Central memory CD8-positive, alpha-beta T cell (primary cell): ENCODE measurements at regions not wholly inside any gene's neighbourhood (a gene's known extent, or its start where the extent isn't known, plus 50 kb on each side); places are given as distances from the start of the nearest gene placed in this dataset.

Source experiments
- ATAC-seq: fragments of 150-1000 bp; cut with Tn5 transposase; replicated peaks from 2 replicates; pipeline ENCODE4 v1.10.0; 2022; ENCODE audit warnings: mild to moderate bottlenecking, moderate FRiP score, moderate number of reproducible peaks; ENCODE audit not compliant: poor library complexity, severe bottlenecking; ENCODE audit errors: extremely low read depth
- DNase-seq, 2 donors: peaks; one replicate each; pipeline ENCODE4 v3.0.0; 2021; ENCODE audit warnings: low spot score in 2 of 2
- H3K27ac Mint-ChIP-seq: one replicate; pipeline ENCODE4 v1.8.0; 2022; ENCODE audit warnings: low read depth, mild to moderate bottlenecking, moderate library complexity, mixed read lengths
- H3K27me3 Mint-ChIP-seq: one replicate; pipeline ENCODE4 v1.8.0; 2022; ENCODE audit warnings: mixed read lengths
- H3K36me3 Mint-ChIP-seq: one replicate; pipeline ENCODE4 v1.8.0; 2022; ENCODE audit warnings: mild to moderate bottlenecking, moderate library complexity, mixed read lengths; ENCODE audit not compliant: insufficient read depth
- H3K4me1 Mint-ChIP-seq: one replicate; pipeline ENCODE4 v1.8.0; 2022; ENCODE audit warnings: mixed read lengths
- H3K4me3 Mint-ChIP-seq: one replicate; pipeline ENCODE4 v1.8.0; 2022; ENCODE audit warnings: mild to moderate bottlenecking, moderate library complexity, mixed read lengths
- H3K9me3 Mint-ChIP-seq: one replicate; pipeline ENCODE4 v1.8.0; 2022; ENCODE audit warnings: mixed read lengths

- H3K27ac Mint-ChIP-seq: no peak overlapping the region
- peaks cover 6% of the 10 kb centered on the region for H3K9me3 Mint-ChIP-seq
- H3K36me3 Mint-ChIP-seq: no peaks in the 10 kb centered on the region
- no peak for ATAC-seq
- no peaks in the 10 kb centered on the region for H3K4me1 Mint-ChIP-seq
- H3K27me3 Mint-ChIP-seq: no peaks in the 10 kb centered on the region
- DNase-seq: no peak
- no peak overlapping the region for H3K4me3 Mint-ChIP-seq
These were observed 547.2 kb downstream of the CSNK1G3 start for GRCh38 chr5:124059200-124059599.

DNA sequence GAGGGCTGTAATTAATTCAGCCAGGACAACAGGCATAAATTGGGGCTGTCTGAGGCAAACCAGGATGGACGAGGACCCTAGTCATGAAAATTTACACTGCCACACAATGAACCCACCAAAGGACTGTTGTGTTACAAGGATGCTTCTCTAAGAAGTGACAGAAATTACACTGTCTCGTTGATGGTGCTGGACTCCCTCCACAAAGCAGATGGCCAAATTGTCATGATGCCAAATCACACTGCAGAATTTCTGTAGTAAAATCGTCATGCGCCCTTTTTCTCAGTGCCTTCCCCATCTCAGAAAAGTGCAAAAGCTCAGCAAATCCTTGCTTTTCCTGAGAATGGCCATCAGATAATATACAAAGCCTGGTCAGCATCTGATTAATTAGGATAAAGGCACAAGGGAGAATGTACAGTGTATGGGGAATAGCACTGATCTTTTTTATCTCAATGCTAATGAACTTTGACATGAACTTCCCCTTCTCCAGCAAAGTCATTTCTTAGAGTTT, 545.8 kb downstream of the CSNK1G3 start:
- H3K4me3 Mint-ChIP-seq: no peak overlapping the region

GRCh38 chr5:124056991-124057723, 545.2 kb downstream of the CSNK1G3 start:
- Mint-ChIP-seq H3K4me1 (no peaks in the 10 kb centered on the region), H3K27me3 (no peaks in the 10 kb centered on the region), H3K36me3 (no peaks in the 10 kb centered on the region), H3K9me3 (peaks cover 6% of the 10 kb centered on the region), H3K4me3 (no peak overlapping the region), H3K27ac (no peak overlapping the region)
- no peak for DNase-seq
- no peak for ATAC-seq

More for the DNA sequence above, 545.8 kb downstream of the CSNK1G3 start:
- H3K36me3 Mint-ChIP-seq: no peaks in the 10 kb centered on the region
- no peak overlapping the region for H3K27ac Mint-ChIP-seq
- DNase-seq (no peak), ATAC-seq (no peak)
- H3K9me3 Mint-ChIP-seq: peaks cover 6% of the 10 kb centered on the region
- H3K27me3 Mint-ChIP-seq: no peaks in the 10 kb centered on the region
- H3K4me1 Mint-ChIP-seq: no peaks in the 10 kb centered on the region

GRCh38 chr5:124056326-124056990, 544.5 kb downstream of the CSNK1G3 start:
- ATAC-seq: no peak
- Mint-ChIP-seq H3K27me3 (no peaks in the 10 kb centered on the region), H3K9me3 (peaks cover 6% of the 10 kb centered on the region), H3K36me3 (no peaks in the 10 kb centered on the region), H3K4me1 (no peaks in the 10 kb centered on the region), H3K27ac (no peak overlapping the region), H3K4me3 (no peak overlapping the region)
- no peak for DNase-seq

GRCh38 chr5:124055751-124056150, 543.8 kb downstream of the CSNK1G3 start:
- no peak for ATAC-seq
- Mint-ChIP-seq H3K9me3 (peaks cover 11% of the 10 kb centered on the region), H3K27me3 (no peaks in the 10 kb centered on the region), H3K27ac (no peak overlapping the region), H3K4me3 (no peak overlapping the region), H3K4me1 (no peaks in the 10 kb centered on the region), H3K36me3 (no peaks in the 10 kb centered on the region)
- DNase-seq: no peak

DNA sequence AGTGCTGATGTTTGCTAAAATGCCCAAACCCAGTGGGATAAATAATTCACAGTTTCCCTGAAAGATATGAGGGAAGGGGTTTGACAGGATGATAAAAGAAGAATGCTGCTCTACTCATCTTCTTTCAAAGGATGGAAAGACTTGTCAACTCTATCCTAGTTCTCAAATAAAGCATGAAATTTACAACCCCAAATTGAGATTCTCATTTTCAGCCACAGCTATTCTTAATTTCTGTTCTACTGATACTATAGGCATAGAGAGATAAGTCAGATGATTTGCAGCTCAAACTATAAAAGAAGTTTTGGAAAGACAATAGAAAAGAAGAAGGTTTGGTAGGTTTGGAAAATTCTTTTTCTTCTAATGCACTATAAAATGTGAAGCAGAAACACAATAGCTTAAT, 542.6 kb downstream of the CSNK1G3 start:
- no peak for DNase-seq
- Mint-ChIP-seq H3K4me3 (no peak overlapping the region), H3K27me3 (no peaks in the 10 kb centered on the region), H3K36me3 (no peaks in the 10 kb centered on the region), H3K9me3 (peaks cover 13% of the 10 kb centered on the region), H3K27ac (no peak overlapping the region), H3K4me1 (no peaks in the 10 kb centered on the region)
- no peak for ATAC-seq

DNA sequence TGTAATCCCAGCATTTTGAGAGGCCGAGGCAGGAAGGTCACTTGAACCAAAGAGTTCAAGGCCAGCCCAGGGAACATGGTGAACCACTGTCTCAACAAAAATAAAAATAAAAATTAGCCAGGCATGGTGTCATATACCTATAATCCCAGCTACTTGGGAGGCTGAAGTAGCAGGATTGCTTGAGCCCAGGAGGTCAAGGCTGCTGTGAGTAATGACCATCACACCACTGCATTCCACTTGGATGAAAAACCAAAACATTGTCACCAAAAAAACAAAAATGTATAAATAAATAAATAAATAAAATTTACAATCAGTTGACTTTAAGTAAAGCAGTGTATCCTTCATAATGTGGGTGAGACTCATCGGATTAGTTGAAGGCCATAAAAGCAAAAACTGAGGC, 541.4 kb downstream of the CSNK1G3 start:
- Mint-ChIP-seq H3K4me1 (no peaks in the 10 kb centered on the region), H3K4me3 (no peak overlapping the region), H3K9me3 (peaks cover 18% of the 10 kb centered on the region), H3K27me3 (no peaks in the 10 kb centered on the region), H3K36me3 (no peaks in the 10 kb centered on the region), H3K27ac (no peak overlapping the region)
- ATAC-seq (no peak), DNase-seq (no peak)

GRCh38 chr5:124052201-124052600, 540.2 kb downstream of the CSNK1G3 start:
- H3K9me3 Mint-ChIP-seq: peaks cover 18% of the 10 kb centered on the region
- no peaks in the 10 kb centered on the region for H3K36me3 Mint-ChIP-seq
- no peak overlapping the region for H3K4me3 Mint-ChIP-seq
- DNase-seq (no peak), ATAC-seq (no peak)
- no peak overlapping the region for H3K27ac Mint-ChIP-seq
- no peaks in the 10 kb centered on the region for H3K4me1 Mint-ChIP-seq
- H3K27me3 Mint-ChIP-seq: no peaks in the 10 kb centered on the region

DNA sequence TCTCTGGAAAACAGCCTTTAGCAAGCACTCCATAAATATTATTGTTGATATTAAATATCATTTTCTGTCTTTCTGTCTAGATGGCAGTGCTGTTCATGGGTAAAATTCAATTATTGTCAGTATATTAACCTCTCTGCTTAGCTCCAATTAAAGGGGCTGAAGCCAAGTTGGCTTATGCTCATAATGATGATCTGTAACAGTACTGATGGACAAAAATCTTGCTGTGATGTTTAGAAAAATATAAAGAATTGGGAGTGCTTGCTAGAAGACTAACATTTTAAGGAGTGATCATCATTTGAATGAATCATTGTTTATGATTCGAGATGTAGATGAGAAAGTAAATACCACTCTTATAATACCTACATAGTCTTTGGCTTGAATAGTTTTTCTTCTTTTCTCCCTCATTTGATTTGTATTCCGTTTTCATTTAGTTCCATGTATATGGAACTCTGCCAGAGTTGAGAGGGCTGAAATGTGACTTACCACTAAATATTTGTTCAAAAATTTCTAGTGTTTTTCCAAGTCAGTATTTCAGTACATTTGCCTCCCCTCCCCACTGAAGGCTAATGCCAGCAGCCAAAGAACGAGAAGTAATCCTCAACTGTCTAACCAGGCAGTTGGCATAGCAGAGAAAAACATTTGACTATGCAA, 538.3 kb downstream of the CSNK1G3 start:
- no peak overlapping the region for H3K4me3 Mint-ChIP-seq

DNA sequence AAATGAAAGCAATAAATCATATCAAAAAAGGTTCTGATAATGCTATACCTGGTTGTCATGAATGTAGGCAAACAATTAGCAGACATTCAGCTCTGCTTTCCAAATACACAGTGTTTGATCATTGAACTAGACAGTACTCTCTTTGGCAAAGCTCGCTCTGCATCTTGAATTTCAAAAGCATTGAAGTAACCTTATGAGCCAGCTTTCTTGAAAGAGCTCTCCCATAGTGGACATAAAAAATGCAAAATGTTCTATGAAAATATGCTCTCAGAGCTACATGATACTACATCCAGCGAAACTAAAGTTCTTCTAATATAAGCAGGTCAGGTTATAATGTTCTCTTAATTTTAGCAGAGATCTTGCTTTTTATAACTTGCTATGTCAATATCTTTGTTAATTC, 533.4 kb downstream of the CSNK1G3 start:
- no peak overlapping the region for H3K27ac Mint-ChIP-seq
- no peak for ATAC-seq
- H3K27me3 Mint-ChIP-seq: no peaks in the 10 kb centered on the region

More for the DNA sequence above, 538.3 kb downstream of the CSNK1G3 start:
- DNase-seq (no peak), ATAC-seq (no peak)
- Mint-ChIP-seq H3K36me3 (no peaks in the 10 kb centered on the region), H3K9me3 (peaks cover 15% of the 10 kb centered on the region), H3K27ac (no peak overlapping the region), H3K27me3 (no peaks in the 10 kb centered on the region), H3K4me1 (no peaks in the 10 kb centered on the region)

DNA sequence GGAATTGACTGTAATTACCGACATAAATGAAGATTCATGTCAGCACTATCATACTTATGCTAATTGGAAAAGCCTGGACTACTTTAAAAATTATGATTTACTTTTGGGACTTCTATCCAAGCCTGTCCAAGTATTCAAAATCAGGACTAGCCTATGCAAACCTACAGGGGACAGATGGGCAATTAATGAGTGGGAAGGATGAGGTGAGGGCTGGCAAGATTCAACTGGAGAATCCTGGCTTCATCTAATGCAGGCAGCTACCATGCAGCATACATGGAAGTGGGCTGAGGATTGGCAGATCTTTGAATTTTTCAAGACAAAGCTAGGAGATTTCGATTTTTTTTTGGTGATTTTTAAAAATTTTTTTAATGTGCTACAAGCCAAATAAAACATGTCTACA, 532.6 kb downstream of the CSNK1G3 start:
- H3K27ac Mint-ChIP-seq: no peak overlapping the region
- ATAC-seq (no peak), DNase-seq (no peak)
- no peaks in the 10 kb centered on the region for H3K4me1 Mint-ChIP-seq
- H3K9me3 Mint-ChIP-seq: peaks cover 11% of the 10 kb centered on the region
- H3K27me3 Mint-ChIP-seq: no peaks in the 10 kb centered on the region
- no peaks in the 10 kb centered on the region for H3K36me3 Mint-ChIP-seq
- H3K4me3 Mint-ChIP-seq: no peak overlapping the region

More for the DNA sequence above, 533.4 kb downstream of the CSNK1G3 start:
- H3K36me3 Mint-ChIP-seq: no peaks in the 10 kb centered on the region
- H3K4me1 Mint-ChIP-seq: no peaks in the 10 kb centered on the region
- no peak for DNase-seq
- H3K4me3 Mint-ChIP-seq: no peak overlapping the region
- peaks cover 11% of the 10 kb centered on the region for H3K9me3 Mint-ChIP-seq

DNA sequence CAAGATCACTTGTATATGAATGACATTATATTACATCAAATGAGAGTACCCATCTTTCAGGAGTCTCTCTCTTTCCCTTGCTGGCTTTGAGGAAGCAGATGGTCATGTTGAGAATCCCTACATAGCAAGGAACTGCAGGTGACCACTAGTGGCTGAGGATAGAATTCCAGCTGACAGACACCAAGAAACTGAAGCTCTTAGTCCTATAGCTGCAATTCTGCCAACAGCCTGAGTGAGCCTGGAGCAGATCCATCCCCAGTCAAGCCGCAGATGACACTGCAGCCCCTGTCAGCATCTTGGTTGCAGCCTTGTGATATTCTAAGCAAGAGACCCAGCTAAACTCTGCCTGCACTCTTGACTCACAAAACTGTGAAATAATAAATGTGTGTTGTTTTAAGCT, 531.5 kb downstream of the CSNK1G3 start:
- Mint-ChIP-seq H3K4me1 (no peaks in the 10 kb centered on the region), H3K9me3 (peaks cover 6% of the 10 kb centered on the region), H3K27me3 (no peaks in the 10 kb centered on the region), H3K4me3 (no peak overlapping the region), H3K36me3 (no peaks in the 10 kb centered on the region), H3K27ac (no peak overlapping the region)
- no peak for DNase-seq
- ATAC-seq: no peak

DNA sequence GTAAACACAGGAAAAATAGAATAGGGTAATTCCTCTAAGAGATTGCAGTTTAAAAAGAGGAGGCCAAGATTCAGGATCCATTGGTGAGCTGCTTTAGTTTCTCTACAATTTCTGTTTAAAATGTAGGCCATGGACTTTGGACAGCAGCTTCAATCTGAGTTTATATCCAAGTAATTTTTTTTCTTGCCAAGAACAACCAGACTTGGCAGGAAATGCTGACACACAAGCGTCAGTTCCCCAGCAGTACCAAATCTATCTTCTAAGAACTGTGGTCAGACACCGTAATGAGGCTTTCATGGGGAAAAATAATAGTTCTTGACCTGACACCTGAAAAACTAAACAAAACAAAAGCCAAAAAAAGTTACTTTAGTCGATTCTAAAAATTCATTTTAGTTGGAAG, 528.8 kb downstream of the CSNK1G3 start:
- Mint-ChIP-seq H3K4me1 (no peaks in the 10 kb centered on the region), H3K27me3 (no peaks in the 10 kb centered on the region), H3K9me3 (peaks cover 11% of the 10 kb centered on the region), H3K4me3 (no peak overlapping the region), H3K27ac (no peak overlapping the region), H3K36me3 (no peaks in the 10 kb centered on the region)
- DNase-seq (no peak), ATAC-seq (no peak)
